Hematopoietic multipotent progenitor cell treated with erythropoietin and hydrocortisone succinate and interleukin-3 and kit ligand, for 8 days (in vitro differentiated cells): ENCODE measurements at regions not wholly inside any gene's neighbourhood (a gene's known extent, or its start where the extent isn't known, plus 50 kb on each side); places are given as distances from the start of the nearest gene placed in this dataset.

Source experiments
- DNase-seq: peaks from one replicate; pipeline ENCODE4 v3.0.0-alpha.2; 2015

- no peak for DNase-seq
These were observed 51.7 kb upstream of the TUT7 start for GRCh38 chr9:86405926-86406325.

GRCh38 chr9:86405086-86405491 is 50.9 kb upstream of the TUT7 start:
- no peak for DNase-seq
